DND-41 (cell line): ENCODE measurements at regions not wholly inside any gene's neighbourhood (a gene's known extent, or its start where the extent isn't known, plus 50 kb on each side); places are given as distances from the start of the nearest gene placed in this dataset.
"Not testable (repeated sequence)": the region's sequence is repeated elsewhere in the genome, so short reads cannot be mapped to it uniquely, and the experiment has no call there.

Source experiments
- CTCF ChIP-seq: IDR thresholded peaks from 2 replicates; pipeline ENCODE4 v1.5.1; 2012; ENCODE audit warnings: borderline replicate concordance, low read length, moderate library complexity, mild to moderate bottlenecking; ENCODE audit not compliant: poor library complexity, severe bottlenecking; ENCODE audit errors: extremely low read depth
- EZH2 ChIP-seq: IDR thresholded peaks from 3 replicates; pipeline ENCODE4 v1.6.1; 2012; ENCODE audit warnings: borderline replicate concordance, low read depth, mild to moderate bottlenecking, moderate library complexity, low read length, inconsistent platforms; ENCODE audit not compliant: severe bottlenecking

GRCh38 chr7:115310316-115310715, 388.4 kb downstream of the MDFIC start:
- not testable (repeated sequence) for TF ChIP-seq CTCF, EZH2
